CD14-positive monocyte (primary cell): ENCODE measurements at regions not wholly inside any gene's neighbourhood (a gene's known extent, or its start where the extent isn't known, plus 50 kb on each side); places are given as distances from the start of the nearest gene placed in this dataset.

Experiments used
- DNase-seq, 3 donors: peaks; one replicate each; pipeline ENCODE4 v3.0.0-alpha.2; 2011 to 2022
- H2AFZ ChIP-seq: 2 replicates; pipeline ENCODE4 v1.6.0; 2012; ENCODE audit warnings: mild to moderate bottlenecking, low read depth, low read length, inconsistent platforms; ENCODE audit not compliant: insufficient read depth, poor library complexity, severe bottlenecking
- H3K27ac ChIP-seq, 2 donors: 1 replicate in 1 of 2; 2 replicates in 1 of 2; pipeline ENCODE4 v1.5.1; 2012 to 2013; ENCODE audit warnings: low read length in 2 of 2, control low read depth in 1 of 2, inconsistent platforms in 1 of 2, low read depth in 1 of 2, mild to moderate bottlenecking in 1 of 2
- H3K27me3 ChIP-seq, 2 donors: one replicate each; pipeline versions ENCODE4 v1.6.0 to v1.6.1; 2011 to 2013; ENCODE audit warnings: low read length in 2 of 2; ENCODE audit not compliant: control insufficient read depth in 2 of 2, insufficient read depth in 2 of 2
- H3K36me3 ChIP-seq, 2 donors: replicated peaks in 1 of 2; 1 replicate in 1 of 2; 2 replicates in 1 of 2; pipeline versions ENCODE4 v1.5.1 to v1.6.1; 2012 to 2013; ENCODE audit warnings: low read length in 2 of 2, control low read depth in 1 of 2, inconsistent platforms in 1 of 2, mild to moderate bottlenecking in 1 of 2; ENCODE audit not compliant: insufficient read depth in 2 of 2, control insufficient read depth in 1 of 2
- H3K4me1 ChIP-seq, 2 donors: 1 replicate in 1 of 2; 2 replicates in 1 of 2; pipeline versions ENCODE4 v1.5.1 to v1.6.1; 2012 to 2013; ENCODE audit warnings: low read length in 2 of 2, control low read depth in 1 of 2, inconsistent platforms in 1 of 2, mild to moderate bottlenecking in 1 of 2, moderate library complexity in 1 of 2; ENCODE audit not compliant: insufficient read depth in 2 of 2, control insufficient read depth in 1 of 2
- H3K4me2 ChIP-seq: replicated peaks from 2 replicates; pipeline ENCODE3; 2012; ENCODE audit warnings: low read length, moderate library complexity, mild to moderate bottlenecking; ENCODE audit not compliant: poor library complexity, severe bottlenecking; ENCODE audit errors: extremely low read depth
- H3K4me3 ChIP-seq, 3 experiments: fragments of 200-600 bp in 1 of 3; sonication (generic) in 1 of 3; replicated peaks in 1 of 3; 1 replicate in 2 of 3; 2 replicates in 1 of 3; pipeline ENCODE4 v1.5.1; 2011 to 2013; ENCODE audit warnings: low read length in 3 of 3, mild to moderate bottlenecking in 3 of 3, control low read depth in 2 of 3, low read depth in 2 of 3, inconsistent platforms in 1 of 3, moderate library complexity in 1 of 3
- H3K79me2 ChIP-seq: 2 replicates; pipeline ENCODE4 v1.6.0; 2012; ENCODE audit warnings: mild to moderate bottlenecking, control low read depth, inconsistent platforms, low read length, moderate library complexity; ENCODE audit not compliant: insufficient read depth
- H3K9ac ChIP-seq: 2 replicates; pipeline ENCODE4 v1.6.0; 2017; ENCODE audit warnings: low read length, mild to moderate bottlenecking; ENCODE audit not compliant: insufficient read depth, poor library complexity, severe bottlenecking
- H3K9me3 ChIP-seq, 2 donors: replicated peaks in 1 of 2; 1 replicate in 1 of 2; 2 replicates in 1 of 2; pipeline versions ENCODE4 v1.5.1 to v1.6.1; 2012 to 2013; ENCODE audit warnings: low read length in 2 of 2, control low read depth in 1 of 2; ENCODE audit not compliant: control insufficient read depth in 1 of 2, insufficient read depth in 1 of 2
- H4K20me1 ChIP-seq: 2 replicates; pipeline ENCODE4 v1.6.0; 2012; ENCODE audit warnings: mild to moderate bottlenecking, low read length, control low read depth, moderate library complexity; ENCODE audit not compliant: insufficient read depth
- H3K27ac Mint-ChIP-seq, 7 donors: one replicate each; pipeline ENCODE4 v1.8.0; 2020; ENCODE audit warnings: mild to moderate bottlenecking in 7 of 7, mixed read lengths in 7 of 7, moderate library complexity in 6 of 7, inconsistent platforms in 2 of 7
- H3K27me3 Mint-ChIP-seq, 3 donors: one replicate each; pipeline ENCODE4 v1.8.0; 2021 to 2022; ENCODE audit warnings: low read depth in 3 of 3, mild to moderate bottlenecking in 3 of 3, mixed read lengths in 3 of 3, moderate library complexity in 3 of 3, inconsistent platforms in 1 of 3
- H3K36me3 Mint-ChIP-seq, 2 donors: one replicate each; pipeline ENCODE4 v1.8.0; 2020; ENCODE audit warnings: mixed read lengths in 2 of 2, inconsistent platforms in 1 of 2, mild to moderate bottlenecking in 1 of 2
- H3K4me1 Mint-ChIP-seq: one replicate; pipeline ENCODE4 v1.8.0; 2020; ENCODE audit warnings: mild to moderate bottlenecking, mixed read lengths
- H3K4me3 Mint-ChIP-seq, 2 donors: one replicate each; pipeline ENCODE4 v1.8.0; 2020; ENCODE audit warnings: mild to moderate bottlenecking in 2 of 2, mixed read lengths in 2 of 2, moderate library complexity in 1 of 2
- H3K9me3 Mint-ChIP-seq, 7 donors: one replicate each; pipeline ENCODE4 v1.8.0; 2020 to 2022; ENCODE audit warnings: mixed read lengths in 7 of 7, mild to moderate bottlenecking in 6 of 7, moderate library complexity in 6 of 7, inconsistent platforms in 2 of 7
- WGBS: methylation state at CpG from one replicate; pipeline ENCODE4 v1.1.5; 2013; ENCODE audit warnings: missing lambda C conversion rate; ENCODE audit not compliant: insufficient coverage; 5-methylcytosine and 5-hydroxymethylcytosine counted together
- intact Hi-C, 2 donors: fragments of 100-400 bp; cut with micrococcal nuclease; formaldehyde crosslinking; loops; one replicate each; pipeline versions ENCODE4 v1.15.0 to v1.15.1; 2023
- TF ChIP-seq, protein P1 (sequence below): fragments of 200-600 bp; IDR thresholded peaks from one replicate; pipeline ENCODE4 v1.8.0; 2022; ENCODE audit warnings: antibody characterized with exemption, mild to moderate bottlenecking

DNA sequence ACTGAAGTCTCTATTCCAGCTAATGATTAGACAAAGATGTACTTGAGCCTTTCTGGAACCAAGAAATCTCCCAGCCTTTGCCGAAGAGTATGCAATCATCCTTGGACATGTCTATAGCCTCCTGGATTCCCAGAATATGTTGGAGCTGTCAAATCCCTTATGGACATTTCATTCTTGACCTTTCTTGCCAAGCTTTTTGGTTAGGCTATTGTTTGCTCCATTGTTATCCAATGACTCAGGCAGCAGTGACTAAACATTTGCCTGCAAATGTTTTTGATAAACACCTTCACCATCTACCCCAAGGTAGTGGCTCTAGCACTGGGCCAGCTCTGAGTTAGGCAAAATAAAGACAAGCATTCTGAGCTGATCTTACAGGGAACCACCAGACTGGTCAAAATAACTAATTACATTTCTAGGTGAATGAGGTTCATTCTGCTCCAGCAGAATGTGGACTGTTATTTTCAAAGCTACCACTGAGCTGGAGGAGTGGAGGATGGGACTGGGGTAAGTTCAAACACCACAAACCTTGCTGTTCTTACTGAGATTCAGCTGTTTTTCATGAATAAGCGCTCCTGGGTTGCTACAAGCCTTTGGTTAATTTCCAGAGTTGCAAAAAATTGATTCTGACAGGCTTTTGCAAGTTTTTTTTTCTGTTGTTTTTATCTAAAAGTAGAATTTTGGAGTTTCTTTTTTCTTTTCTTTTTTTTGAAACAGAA is 81.0 kb downstream of the TMEM270 start:
- Histone ChIP-seq H3K4me1 (no peaks in the 10 kb centered on the region), H3K36me3 (no peaks in the 10 kb centered on the region), H3K9ac (no peak overlapping the region), H3K4me2 (no peak overlapping the region), H3K4me3 (no peak overlapping the region), H3K27me3 (no peaks in the 10 kb centered on the region), H3K79me2 (no peaks in the 10 kb centered on the region), H2AFZ (no peak overlapping the region), H3K27ac (no peak overlapping the region), H4K20me1 (no peaks in the 10 kb centered on the region), H3K9me3 (peaks cover 10% of the 10 kb centered on the region in 2 donors)
- Mint-ChIP-seq H3K4me1 (no peaks in the 10 kb centered on the region), H3K36me3 (no peaks in the 10 kb centered on the region), H3K27me3 (peaks cover 0 to 7% (median 3%) of the 10 kb centered on the region in 3 donors), H3K9me3 (peaks cover 5 to 31% (median 23%) of the 10 kb centered on the region in 7 donors), H3K4me3 (no peak overlapping the region), H3K27ac (no peak overlapping the region)
- DNase-seq = no peak
- 89% methylated on average over 1 of the region's 2 CpGs for WGBS
- intact Hi-C loops = no loop called here
- TF ChIP-seq, protein P1, sequence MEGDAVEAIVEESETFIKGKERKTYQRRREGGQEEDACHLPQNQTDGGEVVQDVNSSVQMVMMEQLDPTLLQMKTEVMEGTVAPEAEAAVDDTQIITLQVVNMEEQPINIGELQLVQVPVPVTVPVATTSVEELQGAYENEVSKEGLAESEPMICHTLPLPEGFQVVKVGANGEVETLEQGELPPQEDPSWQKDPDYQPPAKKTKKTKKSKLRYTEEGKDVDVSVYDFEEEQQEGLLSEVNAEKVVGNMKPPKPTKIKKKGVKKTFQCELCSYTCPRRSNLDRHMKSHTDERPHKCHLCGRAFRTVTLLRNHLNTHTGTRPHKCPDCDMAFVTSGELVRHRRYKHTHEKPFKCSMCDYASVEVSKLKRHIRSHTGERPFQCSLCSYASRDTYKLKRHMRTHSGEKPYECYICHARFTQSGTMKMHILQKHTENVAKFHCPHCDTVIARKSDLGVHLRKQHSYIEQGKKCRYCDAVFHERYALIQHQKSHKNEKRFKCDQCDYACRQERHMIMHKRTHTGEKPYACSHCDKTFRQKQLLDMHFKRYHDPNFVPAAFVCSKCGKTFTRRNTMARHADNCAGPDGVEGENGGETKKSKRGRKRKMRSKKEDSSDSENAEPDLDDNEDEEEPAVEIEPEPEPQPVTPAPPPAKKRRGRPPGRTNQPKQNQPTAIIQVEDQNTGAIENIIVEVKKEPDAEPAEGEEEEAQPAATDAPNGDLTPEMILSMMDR = no peak

DNA sequence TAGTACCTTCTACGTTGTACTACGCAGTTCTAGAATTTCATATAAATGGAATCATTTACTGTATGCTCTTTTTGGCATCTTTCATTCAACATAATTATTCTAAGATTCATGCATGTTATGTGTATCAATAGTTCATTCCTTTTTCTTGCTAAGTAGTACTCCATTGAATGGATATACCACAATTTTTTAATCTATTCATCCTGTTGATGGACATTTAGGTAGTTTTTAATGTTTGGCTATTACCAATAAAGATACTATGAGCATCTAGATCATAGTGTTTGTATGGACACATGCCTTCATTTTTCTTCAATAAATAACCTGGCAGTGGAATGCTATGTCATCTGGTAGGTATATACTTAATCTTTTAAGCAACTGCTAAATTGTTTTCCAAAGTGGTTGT is 83.0 kb upstream of the ELN start:
- no peak overlapping the region for H3K4me3 Mint-ChIP-seq
- intact Hi-C loops = no loop called here
- H3K27ac Mint-ChIP-seq = no peak overlapping the region
- peaks cover 2% of the 10 kb centered on the region for H3K4me1 Mint-ChIP-seq
- Histone ChIP-seq H3K9me3 (peaks cover 7 to 19% of the 10 kb centered on the region in 2 donors), H3K9ac (no peak overlapping the region), H3K79me2 (no peaks in the 10 kb centered on the region), H3K4me1 (no peaks in the 10 kb centered on the region), H3K4me2 (no peak overlapping the region), H3K36me3 (no peaks in the 10 kb centered on the region), H4K20me1 (no peaks in the 10 kb centered on the region), H3K27me3 (no peaks in the 10 kb centered on the region), H2AFZ (no peak overlapping the region), H3K4me3 (no peak overlapping the region), H3K27ac (no peak overlapping the region)
- TF ChIP-seq, protein P1 = no peak
- no peaks in the 10 kb centered on the region for H3K36me3 Mint-ChIP-seq
- no peak for DNase-seq
- WGBS = no CpG with 5 or more reads among the region's 2 CpGs
- H3K9me3 Mint-ChIP-seq = peaks cover 13 to 47% (median 36%) of the 10 kb centered on the region in 7 donors
- peaks cover 0 to 3% (median 2%) of the 10 kb centered on the region in 3 donors for H3K27me3 Mint-ChIP-seq
